HCT116 (cell line): ENCODE measurements at regions not wholly inside any gene's neighbourhood (a gene's known extent, or its start where the extent isn't known, plus 50 kb on each side); places are given as distances from the start of the nearest gene placed in this dataset.

Source experiments
- ATAC-seq: fragments of 200-7000 bp; cut with Tn5 transposase; 2 replicates; pipeline ENCODE4 v1.9.1; 2020; ENCODE audit warnings: mild to moderate bottlenecking, moderate library complexity
- BruUV-seq: library from RNA; stranded (reverse); fragments of 400-500 nt; replicated peaks from 2 replicates; lab custom pipeline; 2021; lab: Mats Ljungman, UMichigan
- CTCF ChIA-PET: fragments of 300-600 bp; sonication (Branson Sonifier 250); formaldehyde crosslinking; loops from one replicate; lab custom pipeline; 2021; ENCODE audit warnings: antibody characterized with exemption; lab: Charles Lee
- POLR2A ChIA-PET: fragments of 300-600, 350-600 bp; sonication (Branson Sonifier 250); formaldehyde crosslinking; loops from one replicate; lab custom pipeline; 2021; ENCODE audit warnings: antibody characterized with exemption; lab: Charles Lee
- RAD21 ChIA-PET, 2 experiments: fragments of 300-600 bp; sonication (Branson Sonifier 250); formaldehyde crosslinking; loops; one replicate each; lab custom pipeline; 2023; ENCODE audit warnings: low total read pairs in 2 of 2; ENCODE audit not compliant: uncharacterized antibody in 2 of 2, unreplicated experiment in 2 of 2, low non-redundant PET in 1 of 2; lab: Charles Lee
- DNase-seq: peaks from one replicate; pipeline ENCODE4 v3.0.0-alpha.2; 2010; ENCODE audit warnings: low read depth, low spot score
- H2AFZ ChIP-seq: fragments of 200-600 bp; shearing (Covaris generic), sonication (generic); 2 replicates; pipeline ENCODE4 v1.6.1; 2017; ENCODE audit warnings: low read depth, mixed run types, mixed read lengths, antibody characterized with exemption, low read length; ENCODE audit not compliant: poor library complexity, severe bottlenecking
- H3K27ac ChIP-seq: 2 replicates; pipeline ENCODE4 v1.5.1; 2012; ENCODE audit warnings: low read depth, low read length
- H3K27me3 ChIP-seq: fragments of 200-600 bp; sonication (generic); 2 replicates; pipeline ENCODE4 v1.6.1; 2016; ENCODE audit warnings: mixed run types, low read length, mixed read lengths; ENCODE audit not compliant: insufficient read depth
- H3K36me3 ChIP-seq, 2 experiments: fragments of 200-500 bp in 1 of 2; fragments of 200-600 bp in 1 of 2; sonication (Bioruptor generic) in 1 of 2; sonication (generic) in 1 of 2; 2 replicates each; pipeline versions ENCODE4 v1.5.1 to v1.6.1; 2014 to 2016; ENCODE audit warnings: low read length in 2 of 2, inconsistent platforms in 1 of 2, mixed read lengths in 1 of 2, mixed run types in 1 of 2; ENCODE audit not compliant: insufficient read depth in 2 of 2, control insufficient read depth in 1 of 2
- H3K4me1 ChIP-seq, 2 experiments: fragments of 200-600 bp in 1 of 2; sonication (generic) in 1 of 2; 2 replicates each; pipeline versions ENCODE4 v1.5.1 to v1.6.1; 2012 to 2017; ENCODE audit warnings: low read length in 2 of 2, inconsistent platforms in 1 of 2, mild to moderate bottlenecking in 1 of 2, mixed read lengths in 1 of 2, mixed run types in 1 of 2, moderate library complexity in 1 of 2; ENCODE audit not compliant: insufficient read depth in 2 of 2, control insufficient read depth in 1 of 2
- H3K4me2 ChIP-seq: fragments of 200-600 bp; sonication (generic); 2 replicates; pipeline ENCODE4 v1.6.1; 2017; ENCODE audit warnings: mixed run types, low read length, mixed read lengths
- H3K4me3 ChIP-seq, 2 experiments: fragments of 200-600 bp in 1 of 2; sonication (generic) in 1 of 2; replicated peaks in 1 of 2; 2 replicates each; pipeline ENCODE4 v1.5.1; 2011 to 2016; ENCODE audit warnings: low read length in 2 of 2, control low read depth in 1 of 2, low read depth in 1 of 2, mild to moderate bottlenecking in 1 of 2, mixed read lengths in 1 of 2, mixed run types in 1 of 2
- H3K79me2 ChIP-seq: fragments of 200-600 bp; sonication (generic); 2 replicates; pipeline ENCODE4 v1.6.1; 2017; ENCODE audit warnings: mild to moderate bottlenecking, mixed run types, low read length, moderate library complexity, mixed read lengths; ENCODE audit not compliant: insufficient read depth
- H3K9ac ChIP-seq: fragments of 200-600 bp; sonication (generic); 2 replicates; pipeline ENCODE4 v1.6.1; 2016; ENCODE audit warnings: low read length, mixed read lengths
- H3K9me2 ChIP-seq: fragments of 200-600 bp; sonication (generic), shearing (Covaris generic); 2 replicates; pipeline ENCODE4 v1.6.1; 2017; ENCODE audit warnings: mixed run types, mild to moderate bottlenecking, moderate library complexity; ENCODE audit not compliant: insufficient read depth
- H3K9me3 ChIP-seq, 2 experiments: fragments of 200-500 bp in 1 of 2; fragments of 200-600 bp in 1 of 2; sonication (Bioruptor generic) in 1 of 2; sonication (generic) in 1 of 2; 2 replicates each; pipeline ENCODE4 v1.6.1; 2014 to 2017; ENCODE audit warnings: low read length in 2 of 2, mixed read lengths in 2 of 2, inconsistent platforms in 1 of 2, low read depth in 1 of 2, mild to moderate bottlenecking in 1 of 2, mixed run types in 1 of 2, moderate library complexity in 1 of 2; ENCODE audit not compliant: control insufficient read depth in 1 of 2, insufficient read depth in 1 of 2
- H4K20me1 ChIP-seq: fragments of 200-600 bp; sonication (generic), shearing (Covaris generic); 2 replicates; pipeline ENCODE4 v1.6.1; 2017; ENCODE audit warnings: mixed run types, mild to moderate bottlenecking, moderate library complexity; ENCODE audit not compliant: insufficient read depth
- CBX3 ChIP-seq: IDR thresholded peaks from 2 replicates; pipeline ENCODE4 v1.6.1; 2012; ENCODE audit warnings: low read depth
- CTCF ChIP-seq, 3 experiments: fragments of 200-600 bp in 1 of 3; sonication (generic) in 1 of 3; IDR thresholded peaks in 2 of 3; conservative IDR thresholded peaks in 1 of 3; 2 replicates each; pipeline ENCODE4 v1.5.1; 2012 to 2017; ENCODE audit warnings: low read depth in 2 of 3, low read length in 2 of 3, antibody characterized with exemption in 1 of 3, borderline replicate concordance in 1 of 3, control low read depth in 1 of 3, mild to moderate bottlenecking in 1 of 3, mixed read lengths in 1 of 3, mixed run types in 1 of 3, moderate library complexity in 1 of 3; ENCODE audit not compliant: insufficient read depth in 1 of 3
- EGR1 ChIP-seq: IDR thresholded peaks from 2 replicates; pipeline ENCODE4 v1.6.1; 2012; ENCODE audit warnings: low read depth
- ELF1 ChIP-seq: IDR thresholded peaks from 2 replicates; pipeline ENCODE4 v1.6.1; 2012; ENCODE audit warnings: low read depth, borderline replicate concordance
- EZH2 ChIP-seq: fragments of 200-600 bp; sonication (generic); IDR thresholded peaks from 2 replicates; pipeline ENCODE4 v1.6.1; 2017; ENCODE audit warnings: antibody characterized with exemption, mixed run types
- EZH2phosphoT487 ChIP-seq: fragments of 200-600 bp; IDR thresholded peaks from 2 replicates; pipeline ENCODE4 v1.6.1; 2018; ENCODE audit warnings: antibody characterized with exemption, borderline replicate concordance
- FOSL1 ChIP-seq: IDR thresholded peaks from 2 replicates; pipeline ENCODE4 v1.6.1; 2012; ENCODE audit warnings: low read depth
- JUND ChIP-seq: IDR thresholded peaks from 2 replicates; pipeline ENCODE4 v1.6.1; 2012
- MAX ChIP-seq: IDR thresholded peaks from 2 replicates; pipeline ENCODE4 v1.6.1; 2012
- RAD21 ChIP-seq: IDR thresholded peaks from 2 replicates; pipeline ENCODE4 v1.6.1; 2012; ENCODE audit warnings: low read depth, mild to moderate bottlenecking
- REST ChIP-seq: IDR thresholded peaks from 2 replicates; pipeline ENCODE4 v1.6.1; 2012; ENCODE audit warnings: low read depth
- TCF7L2 ChIP-seq: IDR thresholded peaks from 2 replicates; pipeline ENCODE4 v1.7.0; 2011; ENCODE audit warnings: borderline replicate concordance, inconsistent platforms; ENCODE audit not compliant: insufficient read depth, insufficient read length; ENCODE audit errors: extremely low read depth
- ZBTB33 ChIP-seq: IDR thresholded peaks from 2 replicates; pipeline ENCODE4 v1.6.1; 2011; ENCODE audit warnings: mild to moderate bottlenecking, low read length, moderate library complexity; ENCODE audit not compliant: insufficient replicate concordance; ENCODE audit errors: extremely low read depth
- ZNF274 ChIP-seq: fragments of 200-500 bp; sonication (Bioruptor generic); IDR thresholded peaks from 2 replicates; pipeline ENCODE4 v1.6.1; 2014; ENCODE audit warnings: mild to moderate bottlenecking, low read depth, low read length, inconsistent platforms
- intact Hi-C: fragments of 100-400 bp; cut with micrococcal nuclease; formaldehyde crosslinking; loops from 2 replicates; pipeline ENCODE4 v1.10.0; 2022

GRCh38 chr3:191026746-191027145 is 164.3 kb upstream of the GMNC start:
- Histone ChIP-seq H3K9me3 (no peaks in the 10 kb centered on the region), H2AFZ (no peak overlapping the region), H3K9me2 (no peaks in the 10 kb centered on the region), H3K4me2 (no peak overlapping the region), H3K4me3 (no peak overlapping the region), H3K9ac (no peak overlapping the region), H4K20me1 (no peaks in the 10 kb centered on the region), H3K27ac (no peak overlapping the region), H3K79me2 (no peaks in the 10 kb centered on the region), H3K4me1 (no peaks in the 10 kb centered on the region), H3K27me3 (no peaks in the 10 kb centered on the region), H3K36me3 (no peaks in the 10 kb centered on the region)
- ChIA-PET RAD21 (no interaction called here), CTCF (no interaction called here), POLR2A (no interaction called here)
- DNase-seq, result no peak
- intact Hi-C loops, result no loop called here
- BruUV-seq, result no TSS peak
- ATAC-seq, result no peak
- TF ChIP-seq JUND, result no peak
- no peak for TF ChIP-seq FOSL1
- TF ChIP-seq ELF1, result no peak
- no peak for TF ChIP-seq EZH2
- no peak for TF ChIP-seq TCF7L2
- TF ChIP-seq ZBTB33, result no peak
- TF ChIP-seq CTCF (IDR thresholded peaks at IDR 0.05 in 2 of 3, conservative IDR thresholded peaks at IDR 0.05 in 1 of 3; ENCODE audit: borderline replicate concordance in 1 of 3, insufficient read depth in 1 of 3, low read depth in 2 of 3, low read length in 2 of 3), result no peak
- TF ChIP-seq CBX3, result no peak
- TF ChIP-seq RAD21, result no peak
- no peak for TF ChIP-seq EZH2phosphoT487
- TF ChIP-seq ZNF274, result no peak
- no peak for TF ChIP-seq REST
- no peak for TF ChIP-seq MAX
- TF ChIP-seq EGR1, result no peak
